Ishikawa (cell line): ENCODE measurements at regions not wholly inside any gene's neighbourhood (a gene's known extent, or its start where the extent isn't known, plus 50 kb on each side); places are given as distances from the start of the nearest gene placed in this dataset.

Experiments used
- CEBPB ChIP-seq: IDR thresholded peaks from 2 replicates; pipeline ENCODE4 v1.6.1; 2012
- CREB1 ChIP-seq: IDR thresholded peaks from 2 replicates; pipeline ENCODE4 v1.6.1; 2012; ENCODE audit warnings: low read depth
- EGR1 ChIP-seq: IDR thresholded peaks from 2 replicates; pipeline ENCODE4 v1.6.1; 2012
- EP300 ChIP-seq: IDR thresholded peaks from 2 replicates; pipeline ENCODE4 v1.6.1; 2012; ENCODE audit warnings: borderline replicate concordance
- FOXM1 ChIP-seq: IDR thresholded peaks from 2 replicates; pipeline ENCODE4 v1.6.1; 2012; ENCODE audit warnings: low read depth, borderline replicate concordance
- NFIC ChIP-seq: IDR thresholded peaks from 2 replicates; pipeline ENCODE4 v1.6.1; 2012
- RAD21 ChIP-seq: IDR thresholded peaks from 2 replicates; pipeline ENCODE4 v1.6.1; 2012; ENCODE audit warnings: low read depth
- TAF1 ChIP-seq: IDR thresholded peaks from 2 replicates; pipeline ENCODE4 v1.6.1; 2012; ENCODE audit warnings: low read depth, mild to moderate bottlenecking
- TCF12 ChIP-seq: IDR thresholded peaks from 2 replicates; pipeline ENCODE4 v1.6.1; 2012; ENCODE audit warnings: low read depth
- TEAD4 ChIP-seq: IDR thresholded peaks from 2 replicates; pipeline ENCODE4 v1.6.1; 2012
- YY1 ChIP-seq: IDR thresholded peaks from 2 replicates; pipeline ENCODE4 v1.6.1; 2012; ENCODE audit warnings: low read depth
- ZBTB7A ChIP-seq: IDR thresholded peaks from 2 replicates; pipeline ENCODE4 v1.6.1; 2012; ENCODE audit warnings: low read depth
- TF ChIP-seq, protein P1 (sequence below): IDR thresholded peaks from 2 replicates; pipeline ENCODE4 v1.6.1; 2012
- TF ChIP-seq, protein P2 (sequence below): IDR thresholded peaks from 2 replicates; pipeline ENCODE4 v1.6.1; 2012
- TF ChIP-seq, protein P3 (sequence below): IDR thresholded peaks from 2 replicates; pipeline ENCODE4 v1.6.1; 2012; ENCODE audit warnings: low read depth, mild to moderate bottlenecking

DNA sequence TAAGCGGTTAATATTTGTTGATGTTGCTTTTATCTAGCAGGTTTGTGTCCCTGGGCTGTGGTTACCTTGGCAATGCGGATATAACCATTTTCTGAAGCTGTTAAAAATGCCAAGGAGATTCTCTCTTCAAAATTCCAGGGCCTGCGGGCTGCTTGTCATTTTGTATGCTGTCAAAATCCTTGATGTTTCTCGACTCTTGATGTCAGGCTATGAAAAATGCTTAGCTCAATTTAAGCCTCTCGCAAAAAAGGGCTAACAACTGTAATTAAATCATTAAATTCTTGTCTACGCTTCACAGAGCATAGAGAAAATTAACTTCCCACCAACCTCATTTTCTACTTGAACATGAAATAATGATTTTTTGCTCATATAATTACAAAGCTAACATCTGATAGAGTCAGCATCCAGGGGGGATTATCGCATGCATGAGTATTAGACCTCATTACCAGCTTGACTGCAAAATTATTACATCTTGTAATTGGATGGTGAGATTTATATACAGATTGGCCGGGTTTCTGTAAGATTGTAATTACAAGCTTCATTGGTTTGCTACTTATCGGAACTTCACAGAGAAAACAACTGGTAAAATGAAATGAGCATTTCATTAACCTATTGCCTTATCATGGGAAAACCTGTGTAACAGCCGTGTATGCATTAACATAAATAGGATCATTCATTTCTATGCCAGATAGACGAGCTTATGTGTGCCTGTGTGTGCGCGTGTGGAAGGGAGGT lies 83.1 kb upstream of the IRX1 start:
- TF ChIP-seq CEBPB = no peak
- TF ChIP-seq RAD21 = no peak
- no peak for TF ChIP-seq TEAD4

DNA sequence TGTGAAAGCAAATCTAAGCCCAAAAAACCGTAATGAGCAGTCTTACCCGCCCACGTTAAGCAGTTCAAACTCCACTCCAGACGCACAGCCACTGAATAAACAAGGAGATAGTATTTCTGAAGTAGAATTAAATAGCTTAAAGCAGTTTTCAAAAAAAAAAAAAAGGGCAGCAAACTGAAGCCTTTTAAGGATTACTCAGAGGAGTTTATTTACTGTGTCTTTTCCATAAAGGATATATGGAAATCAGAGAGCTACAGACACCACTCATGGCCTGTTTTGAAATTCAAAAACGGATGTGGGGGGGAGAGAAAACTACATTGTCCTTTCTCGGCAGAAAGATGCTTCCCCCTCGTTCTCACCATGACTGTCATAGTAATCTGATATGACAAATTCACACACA lies 83.7 kb upstream of the IRX1 start:
- TF ChIP-seq CEBPB (no peak), TCF12 (no peak), FOXM1 (no peak), EGR1 (no peak), TAF1 (no peak), NFIC (no peak), EP300 (no peak), ZBTB7A (no peak), CREB1 (no peak), YY1 (no peak), TEAD4 (no peak), RAD21 (no peak)
- TF ChIP-seq, protein P1, sequence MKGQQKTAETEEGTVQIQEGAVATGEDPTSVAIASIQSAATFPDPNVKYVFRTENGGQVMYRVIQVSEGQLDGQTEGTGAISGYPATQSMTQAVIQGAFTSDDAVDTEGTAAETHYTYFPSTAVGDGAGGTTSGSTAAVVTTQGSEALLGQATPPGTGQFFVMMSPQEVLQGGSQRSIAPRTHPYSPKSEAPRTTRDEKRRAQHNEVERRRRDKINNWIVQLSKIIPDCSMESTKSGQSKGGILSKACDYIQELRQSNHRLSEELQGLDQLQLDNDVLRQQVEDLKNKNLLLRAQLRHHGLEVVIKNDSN = no peak
- TF ChIP-seq, protein P2, sequence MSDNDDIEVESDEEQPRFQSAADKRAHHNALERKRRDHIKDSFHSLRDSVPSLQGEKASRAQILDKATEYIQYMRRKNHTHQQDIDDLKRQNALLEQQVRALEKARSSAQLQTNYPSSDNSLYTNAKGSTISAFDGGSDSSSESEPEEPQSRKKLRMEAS = no peak

DNA sequence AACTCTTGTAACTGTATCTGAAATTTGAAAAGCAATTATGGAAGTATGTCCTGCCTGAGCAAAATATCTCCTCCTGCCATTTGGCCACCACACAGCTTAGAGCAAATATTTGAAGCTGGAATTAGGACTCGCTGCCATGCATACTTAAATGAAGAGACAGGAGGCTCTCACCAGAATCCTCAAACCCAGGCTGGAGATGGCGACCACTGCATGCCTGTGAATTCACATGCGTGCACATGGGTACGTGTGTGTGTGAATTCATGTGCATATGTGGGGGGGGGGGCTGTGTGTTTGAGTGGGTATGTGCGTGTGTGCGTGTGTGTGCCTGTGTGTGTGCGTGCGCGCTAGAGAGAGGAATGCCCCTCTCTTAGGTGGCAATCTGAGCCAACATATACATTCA lies 84.1 kb upstream of the IRX1 start:
- TF ChIP-seq, protein P1 = no peak
- TF ChIP-seq TCF12 = no peak
- TF ChIP-seq TAF1 = no peak
- TF ChIP-seq RAD21 = no peak
- TF ChIP-seq CREB1 = no peak
- TF ChIP-seq YY1 = no peak
- TF ChIP-seq, protein P3, sequence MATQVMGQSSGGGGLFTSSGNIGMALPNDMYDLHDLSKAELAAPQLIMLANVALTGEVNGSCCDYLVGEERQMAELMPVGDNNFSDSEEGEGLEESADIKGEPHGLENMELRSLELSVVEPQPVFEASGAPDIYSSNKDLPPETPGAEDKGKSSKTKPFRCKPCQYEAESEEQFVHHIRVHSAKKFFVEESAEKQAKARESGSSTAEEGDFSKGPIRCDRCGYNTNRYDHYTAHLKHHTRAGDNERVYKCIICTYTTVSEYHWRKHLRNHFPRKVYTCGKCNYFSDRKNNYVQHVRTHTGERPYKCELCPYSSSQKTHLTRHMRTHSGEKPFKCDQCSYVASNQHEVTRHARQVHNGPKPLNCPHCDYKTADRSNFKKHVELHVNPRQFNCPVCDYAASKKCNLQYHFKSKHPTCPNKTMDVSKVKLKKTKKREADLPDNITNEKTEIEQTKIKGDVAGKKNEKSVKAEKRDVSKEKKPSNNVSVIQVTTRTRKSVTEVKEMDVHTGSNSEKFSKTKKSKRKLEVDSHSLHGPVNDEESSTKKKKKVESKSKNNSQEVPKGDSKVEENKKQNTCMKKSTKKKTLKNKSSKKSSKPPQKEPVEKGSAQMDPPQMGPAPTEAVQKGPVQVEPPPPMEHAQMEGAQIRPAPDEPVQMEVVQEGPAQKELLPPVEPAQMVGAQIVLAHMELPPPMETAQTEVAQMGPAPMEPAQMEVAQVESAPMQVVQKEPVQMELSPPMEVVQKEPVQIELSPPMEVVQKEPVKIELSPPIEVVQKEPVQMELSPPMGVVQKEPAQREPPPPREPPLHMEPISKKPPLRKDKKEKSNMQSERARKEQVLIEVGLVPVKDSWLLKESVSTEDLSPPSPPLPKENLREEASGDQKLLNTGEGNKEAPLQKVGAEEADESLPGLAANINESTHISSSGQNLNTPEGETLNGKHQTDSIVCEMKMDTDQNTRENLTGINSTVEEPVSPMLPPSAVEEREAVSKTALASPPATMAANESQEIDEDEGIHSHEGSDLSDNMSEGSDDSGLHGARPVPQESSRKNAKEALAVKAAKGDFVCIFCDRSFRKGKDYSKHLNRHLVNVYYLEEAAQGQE = no peak
- no peak for TF ChIP-seq EP300
- TF ChIP-seq CEBPB = no peak
- no peak for TF ChIP-seq FOXM1
- TF ChIP-seq, protein P2 = no peak
- TF ChIP-seq NFIC = no peak
- TF ChIP-seq EGR1 = no peak
- no peak for TF ChIP-seq TEAD4
- no peak for TF ChIP-seq ZBTB7A

DNA sequence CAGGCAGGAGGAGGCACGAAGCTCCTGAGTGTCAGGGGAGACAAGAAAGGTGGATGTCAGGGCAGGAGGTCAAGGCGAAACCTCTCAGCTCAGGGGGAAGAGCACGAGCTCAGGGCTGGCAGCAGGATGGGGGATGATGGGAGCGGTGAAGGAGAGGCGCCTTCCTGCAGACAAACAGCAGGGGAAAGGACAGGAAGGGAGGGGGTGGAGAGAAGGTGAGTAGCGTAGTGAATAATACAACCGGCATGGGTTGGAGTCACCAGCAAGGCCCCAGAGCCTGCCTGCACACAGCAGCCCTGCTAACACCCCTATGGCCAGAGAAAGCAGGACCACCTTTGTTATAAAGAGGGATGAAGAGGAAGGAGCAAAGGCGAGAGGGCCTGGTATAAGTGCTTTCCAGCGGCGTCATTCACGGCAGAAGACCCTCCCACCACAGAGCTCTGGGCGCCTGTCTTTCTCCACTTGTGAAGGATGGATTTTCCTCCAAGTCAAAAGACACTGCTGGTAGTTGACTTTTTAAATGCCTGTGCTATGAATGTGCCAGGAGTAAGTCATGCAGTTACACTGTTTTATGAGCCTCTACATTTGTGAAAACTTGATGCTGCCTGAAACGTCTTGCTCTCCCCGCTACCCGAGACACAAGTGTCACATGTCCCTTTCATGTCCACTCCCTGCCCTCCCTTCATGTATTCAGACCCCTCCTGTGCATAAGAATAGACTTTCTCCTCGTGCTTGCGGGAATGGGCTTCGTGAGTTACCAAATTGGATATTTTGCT lies 84.8 kb upstream of the IRX1 start:
- TF ChIP-seq EP300 (no peak), RAD21 (no peak), TEAD4 (no peak), YY1 (no peak), NFIC (no peak), TAF1 (no peak)
- TF ChIP-seq, protein P3 = no peak

DNA sequence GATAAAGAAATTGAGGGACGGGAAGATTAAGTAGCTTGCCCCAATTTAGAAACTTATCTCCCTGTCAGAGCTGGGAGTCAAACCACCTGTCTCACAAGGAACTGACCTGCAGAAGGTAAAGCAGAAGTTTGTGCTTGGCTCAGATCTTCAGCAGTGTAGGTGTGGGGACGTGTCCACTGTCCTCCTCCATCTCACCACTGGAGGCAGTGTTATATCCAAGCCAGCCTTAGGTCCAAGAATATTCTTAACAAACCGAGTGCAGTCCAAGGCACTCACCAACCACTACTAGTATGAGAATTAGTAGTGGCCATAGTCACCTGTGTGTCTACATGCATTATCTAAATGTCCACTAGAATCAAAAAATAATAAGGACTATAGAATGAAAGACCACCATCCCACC lies 86.3 kb upstream of the IRX1 start:
- no peak for TF ChIP-seq RAD21
- TF ChIP-seq, protein P3 = no peak
- no peak for TF ChIP-seq EGR1
- TF ChIP-seq TEAD4 = no peak
- TF ChIP-seq NFIC = no peak
- TF ChIP-seq EP300 = no peak
- no peak for TF ChIP-seq YY1
- no peak for TF ChIP-seq FOXM1
- TF ChIP-seq CEBPB = no peak
- TF ChIP-seq TCF12 = no peak
- TF ChIP-seq, protein P1 = no peak
- TF ChIP-seq TAF1 = no peak
- TF ChIP-seq ZBTB7A = no peak
- no peak for TF ChIP-seq CREB1
- TF ChIP-seq, protein P2 = no peak
